GM12878 (cell line): ENCODE measurements at regions not wholly inside any gene's neighbourhood (a gene's known extent, or its start where the extent isn't known, plus 50 kb on each side); places are given as distances from the start of the nearest gene placed in this dataset.

Experiments
- ATAC-seq: fragments of 200-7000 bp; cut with Tn5 transposase; 3 replicates; pipeline ENCODE4 v1.9.1; 2020; ENCODE audit warnings: mild to moderate bottlenecking, moderate library complexity
- BruUV-seq: library from RNA; stranded (reverse); fragments of 400-500 nt; replicated peaks from 2 replicates; lab custom pipeline; 2021; lab: Mats Ljungman, UMichigan
- CTCF ChIA-PET: fragments of 300-600 bp; sonication (Branson Sonifier 250); formaldehyde crosslinking; extraction: SDS; loops from one replicate; lab custom pipeline; 2021; ENCODE audit warnings: inconsistent platforms; lab: Yijun Ruan, JAX
- POLR2A ChIA-PET: fragments of 350-600 bp; formaldehyde crosslinking; extraction: SDS; loops from one replicate; lab custom pipeline; 2021; ENCODE audit warnings: inconsistent platforms; lab: Charles Lee
- RAD21 ChIA-PET: fragments of 300-600 bp; sonication (Branson Sonifier 250); formaldehyde crosslinking; loops from one replicate; lab custom pipeline; 2023; ENCODE audit warnings: antibody characterized with exemption; ENCODE audit not compliant: unreplicated experiment; lab: Charles Lee
- SMC1A ChIA-PET: fragments of 300-600 bp; sonication (Branson Sonifier 250); formaldehyde crosslinking; loops from one replicate; lab custom pipeline; 2023; ENCODE audit not compliant: unreplicated experiment, uncharacterized antibody; lab: Charles Lee
- DNase-seq: peaks from one replicate; pipeline ENCODE4 v3.0.0-alpha.2; 2011; ENCODE audit warnings: low read depth, low spot score
- FAIRE-seq: peaks from 3 replicates; lab custom pipeline; 2011; peaks lifted over from hg19 to GRCh38; lab: Jason Lieb, UNC
- H2AFZ ChIP-seq: 2 replicates; pipeline ENCODE4 v1.6.0; 2011; ENCODE audit warnings: low read depth, low read length, control low read depth; ENCODE audit not compliant: control insufficient read depth
- H3K27ac ChIP-seq: 2 replicates; pipeline ENCODE4 v1.5.1; 2011; ENCODE audit warnings: control low read depth; ENCODE audit not compliant: control insufficient read depth, insufficient read depth
- H3K27me3 ChIP-seq, 2 experiments: replicated peaks in 1 of 2; 2 replicates each; pipeline versions ENCODE4 v1.6.0 to v1.6.1; 2011; ENCODE audit warnings: low read length in 1 of 2; ENCODE audit not compliant: control insufficient read depth in 2 of 2, insufficient read depth in 2 of 2
- H3K36me3 ChIP-seq, 2 experiments: 2 replicates each; pipeline ENCODE4 v1.5.1; 2011; ENCODE audit warnings: low read length in 1 of 2; ENCODE audit not compliant: control insufficient read depth in 2 of 2, insufficient read depth in 2 of 2
- H3K4me1 ChIP-seq: 2 replicates; pipeline ENCODE4 v1.6.1; 2011; ENCODE audit warnings: mild to moderate bottlenecking, low read length, moderate library complexity, mixed read lengths; ENCODE audit not compliant: control insufficient read depth, insufficient read depth
- H3K4me2 ChIP-seq: 2 replicates; pipeline ENCODE4 v1.6.0; 2011; ENCODE audit warnings: control low read depth; ENCODE audit not compliant: control insufficient read depth, insufficient read depth
- H3K4me3 ChIP-seq: fragments of 200-600 bp; sonication (generic); 2 replicates; pipeline ENCODE4 v1.5.1; 2016
- H3K79me2 ChIP-seq: 2 replicates; pipeline ENCODE4 v1.6.0; 2011; ENCODE audit warnings: low read length; ENCODE audit not compliant: control insufficient read depth, insufficient read depth
- H3K9ac ChIP-seq: 2 replicates; pipeline ENCODE4 v1.8.0; 2011; ENCODE audit warnings: low read length, control low read depth, mixed read lengths; ENCODE audit not compliant: control insufficient read depth, insufficient read depth
- H3K9me3 ChIP-seq: replicated peaks from 3 replicates; pipeline ENCODE4 v1.5.1; 2011; ENCODE audit warnings: mild to moderate bottlenecking, low read length; ENCODE audit not compliant: control insufficient read depth, insufficient read depth
- H4K20me1 ChIP-seq: 2 replicates; pipeline ENCODE4 v1.6.0; 2011; ENCODE audit not compliant: control insufficient read depth, insufficient read depth
- HCFC1 ChIP-seq: fragments of 150-350 bp; IDR thresholded peaks from 2 replicates; pipeline ENCODE4 v1.6.1; 2014; ENCODE audit warnings: low read length
- HDGF ChIP-seq: fragments of 450-650 bp; IDR thresholded peaks from 2 replicates; pipeline ENCODE4 v1.6.1; 2016; ENCODE audit warnings: antibody characterized with exemption
- KLF5 ChIP-seq: fragments of 450-650 bp; IDR thresholded peaks from 2 replicates; pipeline ENCODE4 v1.6.1; 2014; ENCODE audit warnings: mild to moderate bottlenecking; ENCODE audit not compliant: partially characterized antibody
- PAX5 ChIP-seq: IDR thresholded peaks from 2 replicates; pipeline ENCODE4 v1.6.1; 2011; ENCODE audit warnings: low read depth, low read length, borderline replicate concordance
- POLR2AphosphoS5 ChIP-seq: IDR thresholded peaks from 2 replicates; pipeline ENCODE4 v1.6.1; 2011; ENCODE audit warnings: mild to moderate bottlenecking, low read length, inconsistent platforms
- SIX5 ChIP-seq: IDR thresholded peaks from 2 replicates; pipeline ENCODE4 v1.6.1; 2011; ENCODE audit warnings: mild to moderate bottlenecking, low read depth, low read length, moderate library complexity; ENCODE audit not compliant: severe bottlenecking
- SMAD1 ChIP-seq: fragments of 450-650 bp; IDR thresholded peaks from 2 replicates; pipeline ENCODE4 v1.6.1; 2018; ENCODE audit warnings: mild to moderate bottlenecking, low read depth; ENCODE audit not compliant: partially characterized antibody
- SMARCA5 ChIP-seq: fragments of 450-650 bp; IDR thresholded peaks from 2 replicates; pipeline ENCODE4 v1.6.1; 2017; ENCODE audit warnings: mild to moderate bottlenecking
- WGBS: methylation state at CpG from one replicate; pipeline ENCODE4 v1.1.6; 2016; ENCODE audit warnings: low lambda C conversion rate; ENCODE audit not compliant: insufficient replicate concordance, insufficient coverage; ENCODE audit errors: missing lambda C conversion rate; 5-methylcytosine and 5-hydroxymethylcytosine counted together
- in situ Hi-C: fragments of 300-500 bp; cut with MboI; formaldehyde crosslinking; loops from 9 replicates; pipeline ENCODE4 v1.14.3; 2018; ENCODE audit warnings: mixed read lengths
- intact Hi-C: fragments of 100-400 bp; cut with micrococcal nuclease; formaldehyde crosslinking; loops from one replicate; pipeline ENCODE4 v1.14.2; 2022; ENCODE audit not compliant: unreplicated experiment
- TF ChIP-seq, protein P1 (sequence below): IDR thresholded peaks from 2 replicates; pipeline ENCODE4 v1.6.1; 2011; ENCODE audit warnings: borderline replicate concordance, low read depth, mild to moderate bottlenecking, moderate library complexity, low read length; ENCODE audit not compliant: insufficient read depth, poor library complexity, severe bottlenecking

DNA sequence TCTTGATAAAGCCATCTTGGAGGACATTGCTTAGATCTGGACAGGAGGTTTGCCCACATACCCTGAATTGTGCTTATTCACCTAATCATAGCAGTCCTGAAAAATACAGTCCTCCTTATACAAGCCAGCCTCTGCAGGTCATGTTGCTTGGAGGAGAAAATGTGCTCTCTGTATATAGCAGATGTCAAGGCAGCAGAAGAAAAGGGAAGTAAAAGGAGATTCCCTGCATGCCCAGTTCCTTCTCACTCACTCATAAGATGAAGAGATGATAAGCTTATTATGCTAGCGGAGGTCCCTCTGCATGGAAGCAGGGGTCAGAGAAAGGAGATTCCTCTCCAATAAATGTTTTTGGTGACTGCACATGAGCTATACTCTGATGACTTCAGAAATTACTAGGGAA lies 458.8 kb upstream of the ZMIZ1 start:
- RAD21 ChIA-PET: no interaction called here
- ATAC-seq (no peak), FAIRE-seq (no peak), DNase-seq (no peak)
- TF ChIP-seq HDGF: no peak
- no peak for TF ChIP-seq SMAD1
- TF ChIP-seq, protein P1, sequence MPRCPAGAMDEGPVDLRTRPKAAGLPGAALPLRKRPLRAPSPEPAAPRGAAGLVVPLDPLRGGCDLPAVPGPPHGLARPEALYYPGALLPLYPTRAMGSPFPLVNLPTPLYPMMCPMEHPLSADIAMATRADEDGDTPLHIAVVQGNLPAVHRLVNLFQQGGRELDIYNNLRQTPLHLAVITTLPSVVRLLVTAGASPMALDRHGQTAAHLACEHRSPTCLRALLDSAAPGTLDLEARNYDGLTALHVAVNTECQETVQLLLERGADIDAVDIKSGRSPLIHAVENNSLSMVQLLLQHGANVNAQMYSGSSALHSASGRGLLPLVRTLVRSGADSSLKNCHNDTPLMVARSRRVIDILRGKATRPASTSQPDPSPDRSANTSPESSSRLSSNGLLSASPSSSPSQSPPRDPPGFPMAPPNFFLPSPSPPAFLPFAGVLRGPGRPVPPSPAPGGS: no peak
- no peak for TF ChIP-seq POLR2AphosphoS5
- TF ChIP-seq HCFC1: no peak
- no peak for TF ChIP-seq SMARCA5
- no peak for TF ChIP-seq PAX5
- TF ChIP-seq SIX5: no peak
- TF ChIP-seq KLF5: no peak
- Histone ChIP-seq H3K4me3 (no peak overlapping the region), H3K27ac (no peak overlapping the region), H3K4me2 (no peak overlapping the region), H3K9ac (no peak overlapping the region), H3K4me1 (no peaks in the 10 kb centered on the region), H3K36me3 (no peaks in the 10 kb centered on the region), H2AFZ (no peak overlapping the region), H3K79me2 (no peaks in the 10 kb centered on the region), H3K27me3 (no peaks in the 10 kb centered on the region), H4K20me1 (no peaks in the 10 kb centered on the region), H3K9me3 (no peaks in the 10 kb centered on the region; the same call in 1 of the 3 replicates)
- in situ Hi-C loops: no loop called here
- BruUV-seq: no TSS peak
- intact Hi-C loops: no loop called here
- POLR2A ChIA-PET: no interaction called here
- WGBS: 50% methylated on average over 1 of the region's 1 CpG
- CTCF ChIA-PET: no interaction called here
- SMC1A ChIA-PET: no interaction called here
